Panc1 (cell line): ENCODE measurements at regions not wholly inside any gene's neighbourhood (a gene's known extent, or its start where the extent isn't known, plus 50 kb on each side); places are given as distances from the start of the nearest gene placed in this dataset.

Experiments used
- CTCF ChIP-seq: fragments of 450-650 bp; IDR thresholded peaks from 2 replicates; pipeline ENCODE4 v1.5.1; 2017; ENCODE audit warnings: mild to moderate bottlenecking
- TCF7L2 ChIP-seq: IDR thresholded peaks from 2 replicates; pipeline ENCODE4 v1.6.1; 2011; ENCODE audit warnings: mild to moderate bottlenecking, low read depth, low read length, inconsistent platforms

GRCh38 chr5:39668980-39669379 is 244.2 kb upstream of the DAB2 start:
- TF ChIP-seq CTCF (no peak), TCF7L2 (no peak)
